ENCODE measurements at regions not wholly inside any gene's neighbourhood (a gene's known extent, or its start where the extent isn't known, plus 50 kb on each side); places are given as distances from the start of the nearest gene placed in this dataset.

DNA sequence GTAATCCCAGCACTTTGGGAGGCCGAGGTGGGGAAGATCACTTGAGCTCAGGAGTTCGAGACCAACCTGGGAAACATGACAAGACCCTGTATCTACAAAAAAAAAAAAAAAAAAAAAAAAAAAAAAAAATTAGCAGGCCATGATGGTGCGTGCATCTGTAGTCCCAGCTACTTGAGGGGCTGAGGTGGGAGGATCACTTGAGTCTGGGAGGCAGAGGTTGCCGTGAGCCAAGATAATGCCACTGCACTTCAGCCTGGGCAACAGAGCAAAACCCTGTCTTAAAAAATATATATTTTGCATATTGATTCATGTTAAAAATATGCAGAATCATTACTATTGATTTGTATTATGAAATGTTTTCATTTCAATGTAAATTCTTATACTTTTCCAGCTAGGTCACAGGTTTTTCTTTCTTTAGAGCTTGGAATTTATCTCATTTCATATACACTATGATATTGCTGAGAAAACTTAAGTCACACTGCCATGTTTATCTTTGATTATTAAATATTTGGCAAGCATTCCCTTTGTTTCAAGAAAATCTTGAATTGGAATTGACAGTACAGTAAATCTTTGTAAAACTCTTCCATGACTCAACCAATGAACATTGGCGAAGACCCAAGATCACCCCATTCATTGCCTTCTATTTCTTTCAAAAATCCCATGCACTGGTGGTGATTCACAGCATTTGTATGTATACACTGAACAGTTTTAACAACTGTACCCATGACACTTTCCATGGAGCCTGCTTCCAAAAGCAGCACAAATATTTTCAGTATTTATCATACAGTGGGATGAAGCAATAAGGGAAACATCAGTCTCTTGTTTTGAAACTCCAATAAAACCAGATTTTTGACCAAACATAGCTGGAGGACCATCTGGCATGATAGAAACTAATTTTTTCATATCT lies 83.5 kb upstream of the TNRC6A start:
- TF ChIP-seq, protein P1, sequence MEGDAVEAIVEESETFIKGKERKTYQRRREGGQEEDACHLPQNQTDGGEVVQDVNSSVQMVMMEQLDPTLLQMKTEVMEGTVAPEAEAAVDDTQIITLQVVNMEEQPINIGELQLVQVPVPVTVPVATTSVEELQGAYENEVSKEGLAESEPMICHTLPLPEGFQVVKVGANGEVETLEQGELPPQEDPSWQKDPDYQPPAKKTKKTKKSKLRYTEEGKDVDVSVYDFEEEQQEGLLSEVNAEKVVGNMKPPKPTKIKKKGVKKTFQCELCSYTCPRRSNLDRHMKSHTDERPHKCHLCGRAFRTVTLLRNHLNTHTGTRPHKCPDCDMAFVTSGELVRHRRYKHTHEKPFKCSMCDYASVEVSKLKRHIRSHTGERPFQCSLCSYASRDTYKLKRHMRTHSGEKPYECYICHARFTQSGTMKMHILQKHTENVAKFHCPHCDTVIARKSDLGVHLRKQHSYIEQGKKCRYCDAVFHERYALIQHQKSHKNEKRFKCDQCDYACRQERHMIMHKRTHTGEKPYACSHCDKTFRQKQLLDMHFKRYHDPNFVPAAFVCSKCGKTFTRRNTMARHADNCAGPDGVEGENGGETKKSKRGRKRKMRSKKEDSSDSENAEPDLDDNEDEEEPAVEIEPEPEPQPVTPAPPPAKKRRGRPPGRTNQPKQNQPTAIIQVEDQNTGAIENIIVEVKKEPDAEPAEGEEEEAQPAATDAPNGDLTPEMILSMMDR (optimal IDR thresholded peaks at IDR 0.05 in 1 of 3, IDR thresholded peaks at IDR 0.05 in 1 of 3, conservative IDR thresholded peaks at IDR 0.05 in 1 of 3; ENCODE audit: extremely low read depth in 1 of 3, insufficient read depth in 2 of 3, low read length in 3 of 3) = no peak
- no peak for TF ChIP-seq EZH2 (IDR thresholded peaks at IDR 0.05; ENCODE audit: low read length)

All from keratinocyte (primary cell).